Retinal pigment epithelial cell (primary cell): ENCODE measurements at regions not wholly inside any gene's neighbourhood (a gene's known extent, or its start where the extent isn't known, plus 50 kb on each side); places are given as distances from the start of the nearest gene placed in this dataset.

Experiments used
- DNase-seq: peaks from one replicate; pipeline ENCODE4 v3.0.0-alpha.2; 2010; ENCODE audit warnings: low read depth
- H3K4me3 ChIP-seq: 2 replicates; pipeline ENCODE4 v1.5.1; 2011; ENCODE audit warnings: mild to moderate bottlenecking, low read length, control low read depth, moderate library complexity
- CTCF ChIP-seq: conservative IDR thresholded peaks from 2 replicates; pipeline ENCODE4 v1.5.1; 2011; ENCODE audit warnings: low read depth, low read length, control low read depth, inconsistent platforms

DNA sequence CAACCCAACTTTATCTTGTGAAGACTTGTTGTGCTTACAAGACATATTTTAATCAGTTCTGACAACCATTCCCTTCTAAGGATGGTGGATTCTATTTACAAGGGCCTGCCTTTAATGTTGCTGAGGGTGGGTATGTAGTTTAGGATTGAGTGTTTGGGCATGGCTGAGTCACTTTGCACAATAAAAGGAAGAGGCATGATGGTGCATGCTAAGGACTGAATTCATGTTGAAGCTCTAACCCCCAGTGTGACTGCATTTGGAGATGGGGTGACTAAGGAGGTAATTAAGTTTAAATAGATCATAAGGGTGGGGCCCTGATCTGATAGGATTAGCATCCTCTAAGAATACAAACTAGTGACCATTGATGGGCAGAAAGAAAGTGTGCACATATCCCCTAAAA lies 196.1 kb upstream of the HS3ST3A1 start:
- DNase-seq = no peak
- no peak for TF ChIP-seq CTCF
- no peak overlapping the region for H3K4me3 ChIP-seq

- DNase-seq = no peak
- no peak for TF ChIP-seq CTCF
- H3K4me3 ChIP-seq = no peak overlapping the region
These were observed 204.4 kb upstream of the HS3ST3A1 start for GRCh38 chr17:13806092-13806491.

DNA sequence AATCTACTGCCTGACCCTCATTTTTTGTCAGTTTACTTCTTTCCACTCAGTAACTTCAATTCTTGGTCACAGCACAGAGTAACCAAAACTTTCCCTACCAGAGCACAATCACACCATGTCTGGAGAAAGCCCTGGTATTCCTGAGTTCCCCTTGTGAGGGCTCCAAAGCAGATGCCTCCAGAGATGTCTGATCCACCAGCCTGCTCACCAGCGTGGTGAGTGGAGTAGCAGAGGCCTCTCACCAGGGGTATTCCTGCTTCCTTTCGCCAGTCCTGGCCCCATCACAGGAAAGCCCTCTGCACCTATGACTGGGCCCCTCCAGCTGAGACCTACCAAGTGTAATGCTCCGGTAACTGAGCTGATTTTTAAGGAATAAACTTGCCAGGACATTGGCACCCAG lies 205.4 kb upstream of the HS3ST3A1 start:
- DNase-seq = no peak
- no peak overlapping the region for H3K4me3 ChIP-seq
- no peak for TF ChIP-seq CTCF

DNA sequence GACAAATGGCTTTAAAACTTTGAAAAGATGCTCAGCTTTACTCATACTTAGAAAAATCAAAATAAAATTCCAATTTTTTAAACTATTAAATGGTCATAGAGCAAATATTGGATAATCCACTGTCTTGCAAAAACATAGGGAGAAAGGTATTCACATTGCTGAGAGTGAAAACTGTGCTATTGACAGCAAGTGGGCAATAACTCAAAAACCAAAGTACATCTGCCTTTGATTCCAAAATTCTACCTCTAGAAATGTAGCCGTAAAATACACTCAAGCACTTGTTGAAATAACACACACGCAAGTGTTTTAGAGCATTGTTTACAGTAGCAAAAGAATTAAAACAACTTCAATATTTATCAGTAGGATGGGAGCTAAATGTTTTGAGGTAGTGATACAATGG lies 210.6 kb upstream of the HS3ST3A1 start:
- H3K4me3 ChIP-seq = no peak overlapping the region
- no peak for TF ChIP-seq CTCF
- no peak for DNase-seq

DNA sequence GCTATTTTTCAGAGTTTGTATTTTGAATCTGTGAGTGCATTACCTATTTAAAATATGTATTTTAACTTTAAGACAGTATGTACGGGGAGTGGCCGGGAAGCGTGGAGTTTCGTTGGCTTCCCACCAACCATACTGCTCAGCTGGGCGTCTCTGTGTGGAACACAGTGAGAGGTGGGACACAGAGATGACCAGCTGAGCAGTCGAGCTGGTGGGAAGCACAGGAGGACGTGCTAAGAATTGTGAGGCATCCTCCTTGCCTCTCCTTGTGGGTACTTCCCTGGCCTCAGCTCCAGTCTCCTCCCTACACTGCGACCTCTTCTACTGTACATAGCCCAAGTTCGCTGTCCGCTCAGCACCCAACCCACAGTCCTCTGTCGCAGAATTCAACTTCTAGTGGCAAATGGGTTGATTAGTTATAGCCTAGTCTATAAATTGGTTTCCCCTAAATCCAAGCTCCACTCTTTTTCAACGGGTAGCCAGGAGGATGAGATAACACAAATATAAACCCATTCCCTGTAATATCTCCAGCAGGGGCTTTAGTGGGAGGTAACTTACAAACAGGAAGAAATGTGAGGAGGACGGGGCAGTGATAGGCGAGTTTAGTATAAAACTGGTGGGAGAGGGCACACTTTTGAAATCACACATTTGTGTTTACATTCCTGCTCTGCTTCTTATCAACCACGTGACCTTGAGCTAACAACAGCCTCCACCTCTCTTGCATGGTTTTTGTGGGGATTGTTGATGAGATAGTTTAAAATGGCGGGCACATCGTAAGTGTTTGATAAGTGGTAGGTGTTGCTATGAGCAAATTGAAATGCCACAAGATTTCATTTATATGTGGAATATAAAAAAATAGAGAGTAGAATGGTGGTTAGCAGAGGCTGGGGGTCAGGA lies 211.9 kb upstream of the HS3ST3A1 start:
- no peak overlapping the region for H3K4me3 ChIP-seq
- no peak for TF ChIP-seq CTCF
- DNase-seq = no peak

GRCh38 chr17:13822700-13823099 lies 221.0 kb upstream of the HS3ST3A1 start:
- no peak for DNase-seq
- H3K4me3 ChIP-seq = no peak overlapping the region
- TF ChIP-seq CTCF = no peak

- DNase-seq = no peak
- TF ChIP-seq CTCF = no peak
- H3K4me3 ChIP-seq = no peak overlapping the region
These were observed 223.9 kb upstream of the HS3ST3A1 start for GRCh38 chr17:13825526-13826040.
